ENCODE measurements at regions not wholly inside any gene's neighbourhood (a gene's known extent, or its start where the extent isn't known, plus 50 kb on each side); places are given as distances from the start of the nearest gene placed in this dataset.

- in situ Hi-C loops (cut with HindIII; ENCODE audit: low pct_ligation_motif_present, low pct_unique_long_range_greater_than_20kb, low sequenced_read_pairs), result no loop called here
Measured at GRCh38 chr2:240323601-240324291, 111.7 kb upstream of the GPC1 start.

DNA sequence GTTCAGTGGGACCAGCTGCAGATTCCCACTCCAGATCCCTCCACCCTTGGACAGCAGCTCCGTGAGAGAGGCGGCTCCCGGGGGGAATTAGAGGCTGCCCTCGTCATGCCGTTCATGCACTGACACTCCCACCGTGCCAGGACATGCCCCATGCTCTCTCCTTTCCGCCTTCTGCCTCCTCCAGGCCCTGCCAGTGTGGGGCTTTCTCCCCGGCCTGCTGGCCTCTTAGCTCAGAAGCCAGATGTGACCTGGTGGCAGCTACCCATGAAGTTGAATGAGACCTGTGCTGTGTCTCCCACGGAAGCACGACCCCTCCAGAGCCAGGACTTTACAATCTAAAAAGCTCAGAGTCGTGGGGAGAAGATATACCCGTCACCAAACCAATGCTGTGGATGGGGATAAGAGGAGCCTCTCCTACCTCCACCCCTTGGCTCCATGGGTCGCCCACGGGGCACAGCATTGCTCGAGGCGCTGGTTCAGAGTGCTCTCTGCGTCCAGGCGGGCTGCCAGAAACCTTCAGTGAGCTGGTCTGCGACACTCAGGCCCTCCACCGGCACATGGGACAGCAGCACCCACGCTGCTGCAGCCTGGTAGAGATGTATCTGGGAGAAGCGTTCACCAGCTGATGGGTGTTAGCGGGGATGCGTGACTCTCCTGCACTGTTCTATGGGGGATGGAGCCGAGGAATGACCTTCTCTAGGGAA, 111.0 kb upstream of the GPC1 start:
- in situ Hi-C loops (cut with HindIII; ENCODE audit: low pct_ligation_motif_present, low pct_unique_long_range_greater_than_20kb, low sequenced_read_pairs), result no loop called here
- no peak for DNase-seq

More at GRCh38 chr2:240323601-240324291, 111.7 kb upstream of the GPC1 start:
- DNase-seq, result no peak

DNA sequence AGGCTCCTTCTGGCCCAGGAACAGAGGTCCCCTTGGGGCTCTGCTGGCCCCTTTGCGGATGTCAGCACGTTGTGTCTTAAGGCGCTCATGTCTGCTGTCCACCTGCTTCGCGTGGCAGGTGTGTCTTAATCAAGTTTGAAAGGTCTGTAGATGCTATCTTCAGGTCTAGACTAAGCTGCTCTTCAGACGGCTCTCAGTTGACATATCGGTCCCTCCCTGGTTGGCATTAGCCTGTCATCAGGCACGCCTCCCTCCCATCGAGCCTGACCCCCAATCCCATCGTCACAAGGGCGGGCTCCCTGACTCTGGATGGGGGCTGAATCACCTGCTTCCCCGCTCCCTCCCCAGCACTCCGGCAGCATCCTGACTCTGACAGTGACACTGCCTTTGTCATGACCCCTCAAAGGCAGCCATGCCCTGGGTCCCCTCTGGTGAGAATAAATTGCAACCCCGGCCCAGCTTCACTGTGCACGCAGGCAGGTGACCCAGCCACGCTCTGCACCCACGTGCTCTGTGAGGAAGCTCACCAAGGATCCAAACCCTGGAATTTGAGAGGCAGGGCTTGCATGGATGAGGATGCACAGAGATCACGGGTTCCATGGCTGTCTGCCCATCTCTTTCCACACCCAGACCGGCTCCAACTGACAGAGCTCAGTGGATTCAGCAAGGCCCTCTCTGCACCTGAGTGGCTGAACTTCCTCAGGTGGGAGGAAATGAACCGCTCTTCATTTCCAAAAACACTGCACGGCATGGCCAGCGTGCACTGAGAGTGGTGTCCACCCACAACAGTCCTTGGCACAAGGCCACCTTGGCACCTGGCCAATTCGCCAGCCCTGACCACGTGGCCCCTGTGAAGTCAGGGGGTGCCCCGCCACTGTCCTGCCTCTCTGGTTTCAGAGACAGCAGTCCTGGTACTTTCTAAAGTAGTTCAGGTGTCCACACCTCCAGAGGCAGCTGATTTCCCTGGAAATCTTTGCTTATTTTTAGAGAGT, 110.2 kb upstream of the GPC1 start:
- in situ Hi-C loops (cut with HindIII; ENCODE audit: low pct_ligation_motif_present, low pct_unique_long_range_greater_than_20kb, low sequenced_read_pairs), result no loop called here
- DNase-seq, result no peak

DNA sequence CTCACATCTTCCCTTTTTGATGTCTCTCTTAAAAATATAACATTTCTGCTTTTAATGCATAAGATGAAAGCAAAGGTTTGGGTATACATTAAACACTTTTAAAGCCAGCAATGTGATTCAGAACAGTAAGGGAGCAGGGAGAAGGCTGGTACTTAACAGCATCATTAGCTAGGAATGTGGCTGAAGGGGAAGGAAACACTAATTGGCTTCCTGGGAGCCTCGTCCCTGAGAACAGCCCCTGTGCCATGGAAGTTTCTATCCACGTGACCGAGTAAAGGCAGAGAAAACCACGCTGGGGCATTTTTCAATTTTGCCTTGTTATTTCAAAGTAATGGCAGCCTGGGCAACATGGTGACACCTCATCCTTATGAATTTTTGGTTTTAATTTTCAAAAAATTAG, 109.2 kb upstream of the GPC1 start:
- in situ Hi-C loops (cut with HindIII; ENCODE audit: low pct_ligation_motif_present, low pct_unique_long_range_greater_than_20kb, low sequenced_read_pairs), result no loop called here
- no peak for DNase-seq

DNA sequence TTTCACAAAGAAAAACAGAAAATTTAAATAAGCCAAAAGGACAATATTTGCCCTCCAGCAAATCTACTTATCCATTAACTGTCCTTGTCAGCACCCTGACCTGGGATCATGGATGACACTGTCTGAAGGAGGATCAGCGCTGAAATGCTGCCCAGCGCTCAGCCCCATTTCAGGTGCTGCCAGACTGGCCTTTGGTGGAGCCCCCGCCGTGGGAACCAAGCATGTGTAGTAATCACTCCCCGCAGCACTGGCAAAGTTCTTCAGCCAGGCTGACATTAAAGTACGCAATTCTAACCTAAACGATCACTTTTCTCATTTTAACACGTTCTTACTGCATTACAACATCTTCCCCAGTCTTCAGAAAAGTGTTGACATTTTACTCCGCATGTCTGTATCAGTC, 108.6 kb upstream of the GPC1 start:
- in situ Hi-C loops (cut with HindIII; ENCODE audit: low pct_ligation_motif_present, low pct_unique_long_range_greater_than_20kb, low sequenced_read_pairs), result no loop called here

GRCh38 chr2:240327566-240327965, 107.9 kb upstream of the GPC1 start:
- in situ Hi-C loops (cut with HindIII; ENCODE audit: low pct_ligation_motif_present, low pct_unique_long_range_greater_than_20kb, low sequenced_read_pairs), result no loop called here
- no peak for DNase-seq

More for the DNA sequence above, 108.6 kb upstream of the GPC1 start:
- no peak for DNase-seq

DNA sequence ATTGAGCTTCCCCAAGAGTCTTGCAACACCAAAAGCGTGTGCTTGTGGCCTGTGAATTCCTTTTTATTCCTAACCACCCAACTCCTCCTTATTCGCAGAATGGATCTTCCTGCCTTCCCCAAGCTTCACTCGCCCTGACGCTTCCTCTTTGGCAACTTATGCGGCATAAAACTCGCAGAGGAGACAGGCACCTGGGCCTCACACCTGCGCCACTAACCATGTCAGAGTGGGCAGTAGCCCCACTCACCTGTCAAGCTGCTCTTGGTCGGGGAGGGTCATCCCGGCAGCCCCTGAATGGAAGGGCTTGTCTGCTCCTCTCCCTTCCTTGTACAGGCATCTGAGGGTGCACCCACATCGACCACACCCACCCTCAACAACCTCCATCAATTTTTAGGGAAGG, 106.9 kb upstream of the GPC1 start:
- in situ Hi-C loops (cut with HindIII; ENCODE audit: low pct_ligation_motif_present, low pct_unique_long_range_greater_than_20kb, low sequenced_read_pairs), result no loop called here
- DNase-seq, result no peak

DNA sequence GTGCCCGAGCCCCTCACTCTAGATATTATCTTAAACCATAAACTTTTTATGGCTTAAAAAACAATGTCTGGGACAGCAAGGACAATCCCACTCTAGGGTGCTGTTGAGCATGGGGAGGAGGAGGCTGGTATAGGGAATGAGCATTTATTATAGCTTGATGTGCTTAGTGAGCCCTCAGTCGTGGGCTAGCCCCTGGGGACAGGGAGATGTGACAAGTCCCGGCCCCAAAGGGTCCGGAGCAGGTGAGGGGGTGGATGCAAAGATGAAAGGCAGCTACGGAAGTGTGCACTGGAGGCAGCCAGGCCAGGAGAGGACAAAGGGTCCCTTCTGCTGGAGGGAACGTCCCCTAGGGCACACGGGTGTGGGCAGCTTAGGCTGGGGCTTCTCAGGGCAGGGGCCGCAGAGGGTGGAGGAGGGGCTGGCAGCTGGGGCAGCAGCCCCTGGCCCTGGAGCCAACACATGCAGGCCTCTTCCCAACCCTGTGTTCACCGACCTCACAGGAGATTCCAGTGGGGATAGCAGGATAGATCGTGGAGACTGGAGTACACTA, 106.3 kb upstream of the GPC1 start:
- no peak for DNase-seq
- in situ Hi-C loops (cut with HindIII; ENCODE audit: low pct_ligation_motif_present, low pct_unique_long_range_greater_than_20kb, low sequenced_read_pairs), result no loop called here

GRCh38 chr2:240329778-240330177, 105.7 kb upstream of the GPC1 start:
- DNase-seq, result no peak
- in situ Hi-C loops (cut with HindIII; ENCODE audit: low pct_ligation_motif_present, low pct_unique_long_range_greater_than_20kb, low sequenced_read_pairs), result no loop called here

DNA sequence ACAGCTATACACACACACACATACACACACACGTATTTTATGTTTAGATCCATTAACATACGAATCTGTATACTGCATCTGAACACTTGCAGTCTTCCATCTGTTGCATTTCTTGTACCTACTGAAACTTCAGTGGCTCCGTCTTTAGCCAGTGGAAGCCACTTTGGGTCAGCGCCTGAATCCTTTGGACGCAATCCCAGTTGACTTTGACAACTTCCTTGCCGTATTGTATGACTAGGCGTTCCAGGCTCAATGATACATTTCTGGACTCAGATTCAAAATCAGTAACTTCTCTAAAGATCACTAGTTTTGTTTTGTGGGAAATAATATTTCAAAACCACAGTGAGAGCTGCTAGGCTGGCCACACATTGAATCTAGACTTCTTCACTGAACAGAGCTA, 101.5 kb upstream of the GPC1 start:
- DNase-seq, result no peak
- in situ Hi-C loops (cut with HindIII; ENCODE audit: low pct_ligation_motif_present, low pct_unique_long_range_greater_than_20kb, low sequenced_read_pairs), result no loop called here

GRCh38 chr2:240335061-240335460, 100.4 kb upstream of the GPC1 start:
- in situ Hi-C loops (cut with HindIII; ENCODE audit: low pct_ligation_motif_present, low pct_unique_long_range_greater_than_20kb, low sequenced_read_pairs), result no loop called here
- no peak for DNase-seq

DNA sequence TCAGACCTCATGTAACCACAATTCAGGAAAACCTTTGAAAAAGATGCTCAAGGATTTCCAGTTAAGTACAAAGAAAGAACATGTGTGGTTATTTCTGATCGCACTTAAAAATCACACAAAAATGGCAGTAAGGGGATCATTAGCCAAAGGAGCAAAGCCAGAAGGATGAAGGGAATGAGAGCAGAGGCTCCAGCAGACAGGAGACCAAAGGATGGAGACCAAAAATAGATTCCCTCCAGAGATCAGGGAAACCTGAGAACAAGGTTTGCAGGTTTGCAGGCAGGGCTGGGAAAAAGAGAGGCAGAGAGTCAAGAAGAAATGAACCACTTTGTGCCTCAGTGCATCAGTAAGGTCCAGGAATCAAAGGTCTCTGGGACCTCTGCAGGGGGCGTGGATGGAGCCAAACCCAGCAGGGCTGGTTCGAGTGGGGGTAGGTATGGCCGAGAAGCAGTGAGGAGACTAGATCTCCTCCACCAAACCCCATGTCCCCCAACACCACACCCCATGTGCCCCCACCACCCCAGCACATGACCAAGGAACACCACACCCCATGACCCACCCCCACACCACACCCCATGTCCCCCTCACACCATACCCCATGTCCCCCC, 98.5 kb upstream of the GPC1 start:
- no peak for DNase-seq
- in situ Hi-C loops (cut with HindIII; ENCODE audit: low pct_ligation_motif_present, low pct_unique_long_range_greater_than_20kb, low sequenced_read_pairs), result no loop called here

GRCh38 chr2:240338274-240338673, 97.2 kb upstream of the GPC1 start:
- in situ Hi-C loops (cut with HindIII; ENCODE audit: low pct_ligation_motif_present, low pct_unique_long_range_greater_than_20kb, low sequenced_read_pairs), result no loop called here

DNA sequence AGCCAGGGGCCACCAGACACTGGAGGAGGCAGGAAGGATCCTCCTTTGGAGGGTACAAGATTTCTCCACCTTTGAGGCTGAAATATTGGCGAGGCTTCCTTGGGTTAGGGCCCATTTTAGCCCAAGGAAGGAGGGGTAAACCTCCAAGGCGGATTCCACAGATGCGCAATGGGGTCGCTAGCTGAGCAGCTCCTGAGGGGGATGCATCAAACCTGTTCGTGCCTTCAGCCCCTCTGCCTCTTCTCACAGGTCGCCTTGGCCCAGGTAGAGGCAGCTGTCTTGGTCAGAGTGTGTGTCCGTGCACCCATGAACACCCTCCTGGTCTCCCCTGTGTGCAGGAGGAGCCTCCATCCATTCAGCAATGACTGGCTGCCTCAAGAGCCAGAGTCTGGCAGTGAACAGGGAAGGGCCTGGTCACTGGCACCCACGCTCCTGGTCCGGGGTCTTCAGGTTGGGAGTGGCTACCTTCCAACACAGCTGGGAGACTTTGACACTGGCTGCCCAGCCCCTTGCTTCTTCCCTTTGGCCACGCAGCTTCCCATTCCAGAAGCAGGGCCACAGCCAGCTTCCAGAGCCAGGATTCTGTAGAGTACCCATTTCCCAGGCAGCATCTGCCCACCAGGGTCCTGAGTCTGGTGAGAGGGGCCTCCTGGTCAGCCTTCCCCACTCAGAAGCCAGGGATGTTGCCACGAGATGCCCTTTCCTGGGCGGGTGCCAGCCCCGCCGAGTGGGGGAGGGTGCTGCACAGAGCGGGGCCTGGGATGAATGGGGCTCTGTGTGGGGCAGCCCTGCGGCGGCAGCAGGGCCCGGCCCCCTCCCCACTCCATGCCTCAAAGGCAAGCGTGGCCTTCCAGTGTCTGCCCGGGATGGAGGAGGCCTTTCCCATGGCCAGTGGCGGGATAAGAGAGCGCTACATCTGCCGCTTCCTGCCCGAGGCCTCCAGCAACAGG, 95.8 kb upstream of the GPC1 start:
- in situ Hi-C loops (cut with HindIII; ENCODE audit: low pct_ligation_motif_present, low pct_unique_long_range_greater_than_20kb, low sequenced_read_pairs), result no loop called here
- DNase-seq, result no peak

More at GRCh38 chr2:240338274-240338673, 97.2 kb upstream of the GPC1 start:
- DNase-seq, result no peak

DNA sequence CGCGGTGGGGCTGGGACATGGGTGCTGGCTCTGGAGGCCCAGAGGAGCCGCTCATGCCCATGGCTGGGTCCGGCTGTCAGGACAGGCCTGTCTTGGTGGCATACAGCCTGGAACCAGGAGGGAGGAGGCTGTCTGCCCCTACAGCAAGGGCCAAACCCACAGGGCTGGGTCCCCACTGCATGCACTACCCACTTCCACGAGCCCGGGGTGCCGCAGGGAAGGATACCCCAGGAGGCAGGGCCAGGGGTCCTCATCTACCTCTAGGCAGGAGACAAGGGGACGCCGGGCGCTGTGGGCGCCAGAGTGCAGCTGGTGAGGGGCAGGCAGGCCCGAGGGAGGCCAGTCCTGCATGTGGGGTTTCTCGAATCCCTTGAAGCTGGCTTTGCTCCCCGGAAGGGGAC, 95.1 kb upstream of the GPC1 start:
- in situ Hi-C loops (cut with HindIII; ENCODE audit: low pct_ligation_motif_present, low pct_unique_long_range_greater_than_20kb, low sequenced_read_pairs), result no loop called here
- DNase-seq, result no peak

DNA sequence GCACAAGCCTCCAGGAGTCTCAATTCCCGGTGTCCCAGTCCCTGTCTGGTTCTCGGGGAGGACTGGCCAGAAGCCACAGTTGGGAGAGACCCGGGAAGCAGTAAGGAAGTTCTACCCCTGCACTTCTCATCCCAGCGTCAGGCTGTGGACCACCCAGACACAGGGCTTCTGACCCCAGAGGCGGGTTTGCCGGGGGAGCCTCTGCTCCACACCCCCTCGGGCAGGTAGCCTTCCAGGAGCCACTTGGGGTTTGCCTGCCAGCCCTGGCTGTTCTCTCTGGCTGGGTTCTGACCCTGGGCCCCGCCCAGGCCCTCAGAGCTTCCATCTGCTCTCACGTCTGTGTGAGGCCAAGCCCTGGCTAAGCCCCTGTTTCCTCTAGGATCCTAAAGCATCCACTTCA, 94.4 kb upstream of the GPC1 start:
- no peak for DNase-seq
- in situ Hi-C loops (cut with HindIII; ENCODE audit: low pct_ligation_motif_present, low pct_unique_long_range_greater_than_20kb, low sequenced_read_pairs), result no loop called here

- no peak for DNase-seq
- in situ Hi-C loops (cut with HindIII; ENCODE audit: low pct_ligation_motif_present, low pct_unique_long_range_greater_than_20kb, low sequenced_read_pairs), result no loop called here
Measured at GRCh38 chr2:240343548-240343947, 91.9 kb upstream of the GPC1 start.
